Spleen (tissue), 11 donors: ENCODE measurements at regions not wholly inside any gene's neighbourhood (a gene's known extent, or its start where the extent isn't known, plus 50 kb on each side); places are given as distances from the start of the nearest gene placed in this dataset.

Experiments used
- DNase-seq: peaks from one replicate; pipeline ENCODE4 v3.0.0-alpha.2; 2020
- H3K27ac ChIP-seq, 8 donors: fragments of 200-600 bp; sonication (generic) in 7 of 8; 1 replicate in 4 of 8; 2 replicates in 4 of 8; pipeline versions ENCODE4 v1.5.0 to v1.8.0; 2016 to 2021; ENCODE audit warnings: inconsistent platforms in 4 of 8, mild to moderate bottlenecking in 4 of 8, moderate library complexity in 1 of 8
- H3K27me3 ChIP-seq, 7 donors: fragments of 200-600 bp; sonication (generic) in 6 of 7; replicated peaks in 1 of 7; 1 replicate in 4 of 7; 2 replicates in 3 of 7; pipeline versions ENCODE4 v1.5.0 to v1.8.0; 2016 to 2021; ENCODE audit warnings: inconsistent platforms in 3 of 7, mild to moderate bottlenecking in 1 of 7
- H3K36me3 ChIP-seq, 6 donors: fragments of 200-600 bp; sonication (generic) in 5 of 6; 1 replicate in 4 of 6; 2 replicates in 2 of 6; pipeline versions ENCODE4 v1.5.0 to v1.8.0; 2016 to 2021; ENCODE audit warnings: inconsistent platforms in 2 of 6
- H3K4me1 ChIP-seq, 6 donors: fragments of 200-600 bp; sonication (generic) in 5 of 6; 1 replicate in 3 of 6; 2 replicates in 3 of 6; pipeline versions ENCODE4 v1.5.0 to v1.8.0; 2016 to 2021; ENCODE audit warnings: inconsistent platforms in 3 of 6
- H3K4me3 ChIP-seq, 8 donors: fragments of 200-600 bp; sonication (generic) in 7 of 8; 1 replicate in 4 of 8; 2 replicates in 4 of 8; pipeline versions ENCODE4 v1.5.0 to v1.8.0; 2016 to 2021; ENCODE audit warnings: inconsistent platforms in 4 of 8, mild to moderate bottlenecking in 4 of 8, moderate library complexity in 2 of 8
- H3K9me3 ChIP-seq, 8 donors: fragments of 200-600 bp; sonication (generic) in 7 of 8; 1 replicate in 4 of 8; 2 replicates in 4 of 8; pipeline versions ENCODE4 v1.5.0 to v1.8.0; 2016 to 2021; ENCODE audit warnings: inconsistent platforms in 4 of 8
- CTCF ChIP-seq, 11 experiments: fragments of 200-600 bp in 7 of 11; fragments of 450-650 bp in 4 of 11; sonication (generic) in 4 of 11; IDR thresholded peaks in 8 of 11; conservative IDR thresholded peaks in 3 of 11; 1 replicate in 7 of 11; 2 replicates in 4 of 11; pipeline versions ENCODE4 v1.4.0 to v1.8.0; 2016 to 2021; ENCODE audit warnings: antibody characterized with exemption in 11 of 11, inconsistent platforms in 4 of 11, mild to moderate bottlenecking in 1 of 11
- POLR2A ChIP-seq, 3 donors: fragments of 450-650 bp; IDR thresholded peaks; one replicate each; pipeline ENCODE4 v1.5.1; 2017; ENCODE audit warnings: antibody characterized with exemption in 3 of 3, mild to moderate bottlenecking in 1 of 3
- POLR2AphosphoS5 ChIP-seq, 3 donors: sonication (generic); formaldehyde crosslinking; IDR thresholded peaks; one replicate each; pipeline ENCODE4 v1.5.1; 2017; ENCODE audit warnings: antibody characterized with exemption in 3 of 3
- WGBS, 5 donors: extraction: QIAGEN DNeasy Blood & Tissue Kit in 3 of 5; methylation state at CpG; one replicate each; pipeline versions ENCODE4 v1.1.5 to v1.1.7; 2013 to 2018; 5-methylcytosine and 5-hydroxymethylcytosine counted together
- intact Hi-C: fragments of 100-400 bp; cut with DNase I; formaldehyde crosslinking; loops from one replicate; pipeline ENCODE4 v1.15.0; 2023; ENCODE audit warnings: low total_unique reads
- donor health status: healthy with polysubstance abuse.
- donor health status: DM: no; HTN: no; CAD: no; lungs with moderate emphysema.
- donor health status: DM: no; HTN: no; CAD: no.
- donor health status: Bipolar disorder and iron deficiency.
- donor health status: healthy.
- donor health status: DM: no; HTN: no; CAD: no.
- donor health status: DM: yes; HTN: yes; CAD: no.

- H3K4me3 ChIP-seq: no peak overlapping the region
- no peak for DNase-seq
- H3K4me1 ChIP-seq: peaks cover 0 to 9% (median 0%) of the 10 kb centered on the region in 6 donors
- no peak overlapping the region for H3K27ac ChIP-seq
- H3K9me3 ChIP-seq: no peaks in the 10 kb centered on the region
- intact Hi-C loops: no loop called here
- no peaks in the 10 kb centered on the region for H3K36me3 ChIP-seq
- WGBS, 5 donors: 19 to 34% (median 22%) methylated on average over 2 of the region's 2 CpGs
- H3K27me3 ChIP-seq: no peaks in the 10 kb centered on the region
- TF ChIP-seq CTCF (IDR thresholded peaks at IDR 0.05 in 8 of 11, conservative IDR thresholded peaks at IDR 0.05 in 3 of 11) (no peak), POLR2A (IDR thresholded peaks at IDR 0.05) (no peak), POLR2AphosphoS5 (IDR thresholded peaks at IDR 0.05) (no peak)
Measured at GRCh38 chr5:74166064-74166463, 474.5 kb downstream of the ENC1 start.

DNA sequence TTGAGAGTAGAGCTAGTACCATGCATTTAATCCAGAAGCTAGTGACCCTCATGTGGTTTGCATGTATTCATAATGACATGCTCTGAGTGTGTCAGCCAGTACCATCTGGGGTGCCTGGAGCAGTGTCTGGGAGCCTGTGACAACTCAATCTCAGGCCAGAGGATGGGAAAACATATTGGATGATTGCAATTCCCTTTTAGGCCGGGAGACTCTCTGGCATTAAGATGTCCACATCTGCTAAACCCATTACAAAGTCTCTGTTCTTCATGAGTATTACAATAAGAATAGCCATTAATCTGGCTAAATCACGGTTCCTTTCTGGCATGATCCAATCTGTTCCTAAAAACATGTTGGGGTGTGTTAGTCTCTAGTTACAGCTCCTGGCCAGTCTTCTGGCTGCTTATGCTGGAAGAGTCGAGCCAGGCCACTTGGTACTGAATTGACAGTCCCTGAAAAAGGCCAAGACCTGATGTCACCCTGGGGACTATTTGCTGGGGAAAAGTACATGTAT, 475.7 kb downstream of the ENC1 start:
- WGBS, 5 donors: 49 to 85% (median 77%) methylated on average over 3 of the region's 3 CpGs
- Histone ChIP-seq H3K36me3 (no peaks in the 10 kb centered on the region), H3K4me3 (no peak overlapping the region), H3K27me3 (no peaks in the 10 kb centered on the region), H3K9me3 (no peaks in the 10 kb centered on the region), H3K4me1 (peaks cover 0 to 9% (median 0%) of the 10 kb centered on the region in 6 donors), H3K27ac (no peak overlapping the region)
- intact Hi-C loops: no loop called here
- no peak for DNase-seq
- TF ChIP-seq POLR2A (IDR thresholded peaks at IDR 0.05): no peak
- no peak for TF ChIP-seq POLR2AphosphoS5 (IDR thresholded peaks at IDR 0.05)
- TF ChIP-seq CTCF (IDR thresholded peaks at IDR 0.05 in 8 of 11, conservative IDR thresholded peaks at IDR 0.05 in 3 of 11): no peak

- H3K4me3 ChIP-seq: no peak overlapping the region
- intact Hi-C loops: no loop called here
- H3K27me3 ChIP-seq: no peaks in the 10 kb centered on the region
- peaks cover 0 to 9% (median 0%) of the 10 kb centered on the region in 6 donors for H3K4me1 ChIP-seq
- TF ChIP-seq POLR2AphosphoS5 (IDR thresholded peaks at IDR 0.05) (no peak), POLR2A (IDR thresholded peaks at IDR 0.05) (no peak)
- no peak overlapping the region for H3K27ac ChIP-seq
- DNase-seq: no peak
- H3K9me3 ChIP-seq: no peaks in the 10 kb centered on the region
- 71 to 92% (median 84%) methylated on average over 2 of the region's 2 CpGs for WGBS, 5 donors
- no peaks in the 10 kb centered on the region for H3K36me3 ChIP-seq
Measured at GRCh38 chr5:74162524-74162923, 478.0 kb downstream of the ENC1 start.

- H3K4me1 ChIP-seq: peaks cover 0 to 9% (median 0%) of the 10 kb centered on the region in 6 donors
- TF ChIP-seq POLR2AphosphoS5 (IDR thresholded peaks at IDR 0.05) (no peak), CTCF (IDR thresholded peaks at IDR 0.05 in 8 of 11, conservative IDR thresholded peaks at IDR 0.05 in 3 of 11) (no peak), POLR2A (IDR thresholded peaks at IDR 0.05) (no peak)
- no peak for DNase-seq
- 82 to 93% (median 92%) methylated on average over 1 of the region's 1 CpG for WGBS, 5 donors
- no peaks in the 10 kb centered on the region for H3K9me3 ChIP-seq
- H3K36me3 ChIP-seq: no peaks in the 10 kb centered on the region
- no peak overlapping the region for H3K27ac ChIP-seq
- H3K27me3 ChIP-seq: no peaks in the 10 kb centered on the region
- H3K4me3 ChIP-seq: no peak overlapping the region
- intact Hi-C loops: no loop called here
Measured at GRCh38 chr5:74161170-74161569, 479.4 kb downstream of the ENC1 start.
